ENCODE measurements at regions not wholly inside any gene's neighbourhood (a gene's known extent, or its start where the extent isn't known, plus 50 kb on each side); places are given as distances from the start of the nearest gene placed in this dataset.

DNA sequence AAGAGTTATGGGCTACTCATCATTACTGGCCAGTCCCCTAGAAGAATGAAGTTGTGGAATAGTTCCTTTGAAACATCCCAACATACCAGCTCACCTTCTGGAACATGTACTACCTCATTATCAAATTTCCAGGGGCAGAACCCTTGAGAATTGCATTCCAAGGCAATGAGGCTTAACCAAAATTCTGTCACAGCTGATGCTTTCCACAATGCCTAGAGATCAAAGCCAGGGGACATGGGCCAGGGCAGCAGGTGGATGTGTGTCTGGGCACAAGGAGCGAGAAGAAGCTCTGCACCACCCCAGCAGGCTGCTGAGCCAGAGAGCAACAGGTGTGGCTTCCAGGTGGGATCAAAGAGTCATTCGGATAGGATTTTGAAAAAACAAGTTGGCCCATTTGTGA lies 362.1 kb downstream of the EFNB2 start:
- peak; percentile 60 for DNase-seq (ENCODE audit: low spot score)

DNA sequence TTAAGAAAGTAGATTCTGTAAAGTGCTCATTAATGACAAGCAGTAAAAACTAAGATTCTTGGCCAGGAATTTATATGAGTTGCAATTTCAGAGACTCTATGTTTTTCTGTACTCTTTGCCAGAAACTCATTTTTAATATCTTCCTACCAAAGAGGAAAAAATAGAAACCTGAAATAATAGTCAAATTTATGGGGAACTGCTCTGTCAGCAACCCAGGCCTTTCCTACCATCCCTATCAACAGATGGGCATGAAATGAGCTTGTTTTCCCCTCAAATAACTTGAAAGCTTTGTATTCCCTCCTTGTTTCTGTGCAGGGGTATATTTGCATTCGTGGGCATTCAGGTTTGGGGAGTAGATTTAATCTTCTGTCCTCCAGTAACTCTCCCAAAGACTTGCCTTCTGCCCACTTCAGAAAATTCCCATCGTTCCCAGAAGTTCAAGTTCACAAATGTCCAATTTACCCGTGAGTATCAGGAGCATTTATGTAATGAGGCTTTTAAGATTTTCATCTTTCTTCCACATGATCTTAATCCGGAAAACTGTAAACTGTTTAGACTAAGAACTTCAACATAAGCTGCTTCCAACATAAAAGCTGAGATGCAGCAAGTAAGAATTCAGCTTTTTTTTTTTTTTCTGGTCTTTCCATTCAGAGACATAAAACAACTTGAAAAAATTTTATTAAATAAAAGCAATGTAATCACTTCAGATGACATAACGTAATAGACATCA lies 363.1 kb downstream of the EFNB2 start:
- DNase-seq (ENCODE audit: low spot score): no peak

GRCh38 chr13:106163426-106163825 lies 372.0 kb downstream of the EFNB2 start:
- no peak for DNase-seq (ENCODE audit: low spot score)

DNA sequence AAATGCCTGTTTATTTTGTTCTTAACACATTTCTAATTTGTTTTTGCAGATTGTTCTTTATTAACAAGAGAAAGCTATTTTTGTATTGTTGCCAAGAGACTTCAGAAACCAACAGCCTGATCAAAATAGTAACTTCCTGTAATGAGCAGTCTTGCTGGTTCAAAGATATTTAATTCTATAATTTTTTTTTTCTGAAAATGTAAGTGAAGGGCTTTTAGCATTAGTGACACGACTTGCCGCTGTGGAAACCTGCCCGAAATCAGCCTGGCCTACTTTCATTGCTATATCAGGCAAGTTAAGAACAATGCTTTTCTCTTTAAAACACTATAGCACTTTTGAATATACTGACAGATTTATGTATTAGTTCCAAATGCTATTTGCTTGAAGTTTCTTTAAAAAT lies 374.3 kb downstream of the EFNB2 start:
- DNase-seq (ENCODE audit: low spot score): no peak

DNA sequence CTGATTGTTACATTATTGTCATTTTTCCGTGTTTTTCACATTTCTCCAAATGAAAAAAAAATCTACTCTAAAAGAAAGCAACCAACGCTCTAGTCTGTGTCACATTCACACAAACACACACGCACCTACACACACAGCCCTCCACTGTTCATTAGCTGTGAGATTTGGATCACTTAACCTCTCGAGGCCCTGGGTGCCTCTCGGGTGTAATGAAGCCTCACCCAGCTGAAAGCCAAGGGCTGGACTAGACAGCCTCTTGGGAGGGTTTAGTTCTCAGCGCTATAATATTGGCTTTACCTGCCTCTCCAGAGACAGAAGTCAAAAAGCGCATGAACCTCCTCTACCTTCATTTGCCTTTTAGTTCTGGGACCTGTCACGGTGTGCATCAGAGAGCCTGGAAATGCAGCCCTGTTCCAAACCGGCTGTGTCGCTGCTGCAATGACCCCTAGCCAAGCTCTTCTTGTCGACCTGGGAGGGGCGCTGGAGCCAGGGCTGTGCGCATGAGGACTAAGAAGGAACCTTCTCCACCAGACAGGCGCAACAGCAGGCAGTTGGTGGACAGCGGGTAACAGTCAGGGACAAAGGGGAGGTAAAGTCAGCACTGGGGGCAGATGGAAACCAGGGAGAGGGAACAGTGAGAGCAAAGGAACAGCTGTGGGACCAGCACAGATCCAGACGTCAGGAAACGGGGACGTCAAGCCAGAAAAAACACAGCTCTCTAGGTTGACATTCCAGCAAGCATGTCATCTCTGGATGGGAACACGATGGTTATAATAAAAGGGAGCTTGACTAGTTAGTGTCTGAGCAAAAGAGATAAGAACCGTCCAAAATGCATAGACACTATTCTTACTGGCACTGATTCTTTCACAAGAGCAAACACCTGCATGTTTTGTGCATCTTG lies 375.9 kb downstream of the EFNB2 start:
- DNase-seq (ENCODE audit: low spot score): no peak

DNA sequence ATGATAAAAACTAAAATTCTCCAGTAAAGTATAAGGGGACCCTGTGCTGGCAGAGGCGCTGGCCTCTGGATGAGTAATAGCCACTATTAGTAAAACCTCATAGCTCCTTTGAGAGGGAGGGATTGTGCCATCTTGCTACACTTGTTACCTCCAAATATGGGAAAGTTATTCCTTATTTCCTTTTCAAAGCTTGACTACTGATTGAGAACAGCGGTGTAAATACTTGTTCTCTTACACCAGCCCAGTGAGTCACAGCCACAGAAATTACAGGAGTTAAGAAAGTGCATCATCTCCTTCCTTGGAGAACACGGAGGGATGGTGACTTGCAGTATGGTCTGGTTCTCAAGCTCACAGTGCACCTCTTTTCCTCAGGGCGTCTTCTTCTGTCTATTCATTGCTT lies 379.0 kb downstream of the EFNB2 start:
- DNase-seq (ENCODE audit: low spot score): peak; percentile 9

DNA sequence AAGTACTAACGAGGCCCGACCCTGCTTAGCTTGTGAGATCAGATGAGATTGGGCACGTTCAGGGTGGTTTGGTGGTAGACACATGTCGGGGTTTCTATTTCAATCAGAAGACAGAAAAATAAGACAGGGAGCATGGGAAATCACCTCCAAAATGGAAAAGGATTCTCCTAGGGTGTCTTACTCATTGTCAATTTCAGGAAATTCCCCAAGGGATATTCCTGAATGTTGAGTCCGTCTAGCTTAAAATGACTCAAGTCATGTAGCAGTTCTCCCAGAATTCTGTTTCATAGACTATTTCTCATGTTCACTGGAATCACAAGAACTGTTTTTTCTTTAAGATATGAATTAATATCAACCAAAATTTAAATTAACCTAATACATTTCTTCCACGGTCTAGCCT lies 380.1 kb downstream of the EFNB2 start:
- no peak for DNase-seq (ENCODE audit: low spot score)

DNA sequence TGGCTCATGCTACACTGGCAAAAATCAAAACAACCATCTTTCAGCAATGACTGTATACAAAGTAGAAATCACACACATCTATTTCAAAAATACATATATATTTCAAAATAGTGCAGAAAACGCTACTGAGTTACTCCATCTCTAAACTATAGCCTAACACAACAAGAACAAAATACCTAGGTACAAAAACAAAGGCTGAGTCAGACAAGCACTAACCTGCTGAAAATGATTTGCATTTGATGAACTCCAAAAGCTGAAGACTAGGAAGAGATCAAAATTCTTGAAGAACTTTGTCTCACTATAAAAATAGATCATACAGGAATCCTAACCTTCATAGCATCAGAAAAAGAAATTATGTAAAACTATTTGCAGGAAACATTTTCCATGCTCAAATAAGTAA lies 381.6 kb downstream of the EFNB2 start:
- DNase-seq (ENCODE audit: low spot score): no peak

DNA sequence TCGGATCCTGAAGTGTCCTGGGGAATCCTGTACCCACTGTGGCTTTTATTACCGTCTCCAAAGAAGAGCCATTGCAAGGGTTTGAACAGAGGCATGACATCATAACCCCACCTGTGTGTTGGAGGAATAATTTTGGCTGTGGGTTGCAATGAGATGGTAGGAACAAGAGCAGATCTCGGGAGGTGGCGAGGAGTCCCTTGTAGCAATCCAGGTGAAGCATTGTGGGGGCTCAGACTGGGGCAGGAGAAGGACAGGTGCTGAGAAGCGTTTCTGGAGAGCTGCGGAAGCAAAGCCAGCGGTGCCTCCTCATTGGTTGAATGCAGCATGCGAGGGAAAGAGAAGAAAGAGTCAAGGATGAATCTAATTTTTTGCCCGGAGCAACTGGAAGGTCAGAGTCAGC lies 382.4 kb downstream of the EFNB2 start:
- no peak for DNase-seq (ENCODE audit: low spot score)

- peak; percentile 77 for DNase-seq (ENCODE audit: low spot score)
Observed at GRCh38 chr13:106152047-106152446, 383.4 kb downstream of the EFNB2 start.

DNA sequence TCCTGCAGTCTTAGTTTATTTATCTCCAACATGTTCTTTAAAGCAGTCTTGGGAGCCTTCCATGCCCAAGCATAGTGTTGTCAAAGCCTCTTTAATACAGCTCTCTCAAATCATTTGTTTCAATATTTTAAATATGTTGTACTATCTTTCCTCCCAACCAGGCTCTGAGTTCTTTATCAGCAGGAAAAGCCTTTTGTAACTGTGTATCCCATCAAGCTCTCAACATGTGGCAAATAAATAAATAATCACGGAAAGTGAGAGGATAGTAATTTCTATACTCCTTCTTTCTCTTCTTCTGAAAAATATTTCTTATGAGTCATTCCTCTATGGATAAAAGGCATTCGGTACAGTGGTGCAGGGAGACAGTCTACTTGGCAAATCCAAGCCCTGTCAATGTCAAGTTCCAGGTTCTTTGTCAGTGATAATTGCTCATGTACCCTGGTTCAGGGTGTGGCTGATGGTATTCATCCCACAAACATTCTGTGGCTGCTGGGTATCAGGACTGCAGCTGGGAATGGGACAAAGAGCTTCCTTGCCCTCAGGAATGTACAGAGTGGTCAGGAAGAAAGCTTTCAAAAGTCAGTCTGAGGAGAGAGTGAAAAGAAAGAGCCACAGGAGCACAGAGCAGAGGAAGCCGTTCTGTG lies 384.3 kb downstream of the EFNB2 start:
- peak; percentile 97 for DNase-seq (ENCODE audit: low spot score)

DNA sequence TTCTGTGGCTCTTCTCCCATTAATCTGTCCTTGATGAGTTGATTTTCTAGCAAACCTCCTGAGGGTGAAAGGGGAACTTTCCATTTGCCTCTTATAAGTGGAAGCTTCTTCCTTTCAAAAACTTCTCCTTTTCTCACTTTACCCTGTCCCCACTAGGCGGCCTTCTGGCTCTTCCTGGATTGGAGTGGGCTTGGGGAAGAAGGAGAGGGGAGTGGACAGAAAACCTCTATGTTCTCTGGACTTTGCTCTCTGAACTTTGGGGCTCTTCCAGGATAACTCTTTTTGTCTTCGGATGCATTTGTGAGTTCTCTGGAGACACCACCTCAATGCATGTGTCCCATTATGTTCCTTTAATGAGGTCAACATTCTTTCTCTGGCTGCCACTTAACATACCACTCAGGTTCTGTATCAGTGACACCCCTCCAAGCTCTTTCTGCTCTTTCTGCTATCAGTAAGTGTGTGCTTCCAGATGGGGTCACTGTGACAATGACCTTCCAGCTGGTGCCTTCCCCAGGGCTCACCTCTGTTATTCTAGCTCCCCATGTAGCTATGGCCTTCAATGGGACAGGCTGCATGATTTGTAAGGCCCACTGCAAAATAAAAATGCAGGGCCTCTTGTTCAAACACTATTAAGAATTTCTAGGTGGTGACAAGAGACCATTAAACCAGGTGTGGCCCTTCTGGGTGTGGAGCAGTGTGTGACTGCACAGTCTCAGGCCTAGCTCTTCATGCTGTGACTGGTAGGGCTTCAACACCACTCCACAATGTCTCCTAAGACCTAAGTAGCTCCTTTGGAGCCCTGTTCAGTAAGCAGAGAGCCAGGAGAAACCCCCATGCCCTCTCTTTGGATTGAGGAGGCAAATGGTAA lies 389.2 kb downstream of the EFNB2 start:
- peak; percentile 72 for DNase-seq (ENCODE audit: low spot score)

DNA sequence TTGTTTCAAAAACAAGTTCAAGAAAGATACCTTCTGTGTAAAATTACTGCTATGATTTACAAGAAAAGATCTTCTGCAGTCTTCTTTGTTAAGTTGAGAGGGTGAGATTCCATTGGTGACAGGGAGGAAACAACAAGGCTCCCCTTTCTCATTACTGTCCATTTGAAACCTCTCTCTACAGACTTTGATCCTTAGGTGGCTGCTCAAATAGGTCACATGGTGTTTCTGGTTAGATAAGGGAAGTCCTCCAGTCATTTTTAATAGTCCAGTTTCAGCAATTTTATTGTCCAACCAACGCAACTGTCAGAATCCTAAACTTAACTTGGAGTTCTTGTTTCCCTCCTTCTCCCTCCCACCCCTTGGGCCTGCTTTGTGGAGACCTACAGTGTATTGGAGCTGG lies 390.4 kb downstream of the EFNB2 start:
- DNase-seq (ENCODE audit: low spot score): no peak

DNA sequence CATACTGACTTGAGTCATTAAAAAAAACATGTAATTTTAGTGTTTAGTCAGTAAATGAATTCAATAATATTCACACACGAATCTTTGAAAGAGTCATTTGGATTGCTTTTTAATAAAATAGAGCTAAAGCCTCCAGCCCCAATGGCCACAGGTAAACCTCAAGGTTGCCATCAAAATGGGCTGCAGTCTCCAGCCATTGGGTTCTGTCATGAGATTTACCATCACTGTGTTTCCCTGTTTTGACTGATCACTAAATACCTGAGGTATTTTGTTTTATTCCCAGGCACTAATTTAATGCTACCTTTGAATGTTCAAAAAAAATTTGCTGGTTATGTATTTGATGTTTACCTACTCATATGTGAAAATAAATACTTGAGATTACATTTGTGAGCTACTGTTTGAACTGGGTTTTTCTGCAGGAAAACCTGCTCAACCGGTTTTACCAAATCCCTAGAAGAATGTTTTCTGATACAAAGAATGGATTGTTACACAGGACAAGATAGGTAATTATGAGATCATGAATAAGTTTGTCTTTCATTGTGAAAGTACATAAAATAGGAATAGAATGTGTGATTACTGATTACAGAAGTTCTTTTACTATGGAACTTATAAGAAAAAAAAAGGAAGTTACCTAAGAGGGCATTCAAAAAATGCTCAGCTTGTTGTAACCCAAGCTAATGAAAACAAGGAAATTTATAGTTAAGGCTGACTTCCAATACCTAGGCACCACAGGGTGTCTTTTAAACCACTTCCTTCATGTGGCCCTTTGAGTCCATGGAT lies 391.3 kb downstream of the EFNB2 start:
- no peak for DNase-seq (ENCODE audit: low spot score)

DNA sequence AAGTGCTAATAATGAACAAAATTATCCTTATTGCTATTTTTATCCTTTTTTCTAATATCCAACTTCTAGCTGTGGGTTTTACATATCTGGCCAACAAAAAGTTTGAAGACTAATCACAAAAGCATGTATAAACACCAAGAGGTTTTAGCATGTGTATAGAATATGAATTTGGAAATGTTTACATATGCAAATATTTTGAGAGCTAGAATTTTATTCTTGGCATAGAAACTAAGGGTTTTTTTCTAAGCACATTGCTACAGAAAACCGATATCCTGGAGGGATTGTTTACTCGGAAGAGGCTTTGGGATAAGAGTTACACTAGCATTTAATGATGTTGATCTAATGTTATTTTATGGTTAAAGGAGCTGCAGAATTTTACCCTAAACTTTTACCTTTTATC lies 392.1 kb downstream of the EFNB2 start:
- DNase-seq (ENCODE audit: low spot score): no peak

GRCh38 chr13:106140476-106140875 lies 395.0 kb downstream of the EFNB2 start:
- DNase-seq (ENCODE audit: low spot score): no peak

DNA sequence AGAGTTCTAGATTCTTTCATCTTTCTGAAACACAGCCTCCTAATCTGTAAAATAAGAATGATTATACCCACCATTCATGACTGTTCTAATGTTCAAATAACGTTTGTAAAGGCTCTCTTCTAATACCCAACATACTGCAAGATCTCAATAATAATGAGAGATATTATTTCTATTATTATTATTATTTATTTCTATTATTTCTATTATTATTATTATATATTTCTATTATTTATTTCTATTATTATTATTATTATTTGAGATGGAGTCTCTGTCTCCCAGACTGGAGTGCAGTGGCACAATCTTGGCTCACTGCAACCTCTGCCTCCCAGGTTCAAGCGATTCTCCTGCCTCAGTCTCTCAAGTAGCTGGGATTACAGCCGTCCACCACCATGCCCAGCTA lies 395.5 kb downstream of the EFNB2 start:
- DNase-seq (ENCODE audit: low spot score): no peak

DNA sequence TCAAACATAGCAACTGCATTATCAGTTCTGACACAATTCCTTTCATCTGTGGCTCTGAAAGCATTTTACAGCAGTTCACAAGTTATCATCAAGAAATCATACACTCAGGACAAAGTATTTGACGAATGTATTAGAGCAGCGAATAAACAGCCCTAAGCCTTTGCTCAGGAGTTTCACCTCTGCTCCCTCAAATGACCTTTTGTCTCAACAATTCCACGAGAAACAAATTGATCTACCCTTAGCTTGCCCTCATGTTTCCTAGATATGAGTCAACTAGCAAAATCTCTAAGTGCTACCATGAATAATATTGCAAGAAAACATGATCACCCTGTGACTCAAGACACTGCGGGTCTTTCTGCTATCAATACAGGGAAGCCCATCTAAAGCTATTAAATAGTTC lies 396.1 kb downstream of the EFNB2 start:
- no peak for DNase-seq (ENCODE audit: low spot score)

DNA sequence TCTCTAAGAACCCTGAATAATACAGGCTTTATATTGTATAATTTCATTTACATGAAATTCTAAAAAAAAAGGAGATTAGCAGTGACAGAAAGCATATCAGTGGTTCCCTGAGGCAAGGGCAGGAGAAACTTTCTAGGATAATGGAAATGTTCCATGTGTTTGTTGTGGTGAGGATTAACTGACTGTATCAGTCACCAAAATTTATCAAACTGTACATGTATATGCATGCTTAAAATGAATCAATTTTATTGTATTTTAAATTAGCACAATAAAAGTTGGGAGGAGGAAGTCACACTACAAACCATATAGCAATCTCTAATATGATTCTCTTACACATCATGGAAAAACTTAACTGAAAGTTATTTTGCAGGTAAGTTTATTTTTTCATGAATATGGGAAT lies 396.8 kb downstream of the EFNB2 start:
- no peak for DNase-seq (ENCODE audit: low spot score)

DNA sequence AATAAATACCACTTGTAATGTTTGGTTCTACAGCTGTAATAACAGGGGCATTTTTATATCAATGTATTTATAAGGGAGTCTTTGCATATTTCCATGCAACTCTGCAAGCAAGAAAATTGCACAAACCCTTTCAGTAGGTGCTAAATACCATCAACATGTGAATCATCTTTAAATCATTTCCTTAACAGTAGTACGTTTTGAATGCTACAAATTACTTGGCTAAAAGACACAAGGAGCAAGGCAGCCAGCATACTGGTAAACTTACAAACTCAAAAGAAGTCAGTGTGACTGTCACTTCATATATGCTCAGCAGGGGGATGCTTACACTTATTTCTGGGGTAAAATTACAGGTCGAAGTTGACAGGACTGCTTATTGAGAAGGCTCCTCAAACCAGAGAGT lies 402.4 kb downstream of the EFNB2 start:
- DNase-seq (ENCODE audit: low spot score): no peak

DNA sequence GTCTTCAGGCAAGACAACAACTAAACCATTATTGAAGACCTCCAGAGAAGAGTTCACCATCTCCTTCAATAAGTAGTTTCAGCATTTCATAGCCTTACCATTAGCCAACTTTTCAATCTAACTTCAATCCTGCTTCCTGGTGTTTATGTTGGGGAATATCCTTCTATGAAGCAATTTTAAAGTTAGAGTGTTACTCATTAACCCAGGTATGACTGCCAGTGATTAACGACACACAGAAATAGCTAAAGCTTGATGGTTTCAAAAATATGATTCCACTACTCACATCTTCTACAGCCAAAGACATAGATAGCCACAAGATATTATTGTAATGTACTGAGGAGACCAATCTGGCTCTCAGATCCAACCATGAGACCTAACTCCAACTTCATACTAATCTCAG lies 403.2 kb downstream of the EFNB2 start:
- no peak for DNase-seq (ENCODE audit: low spot score)

All from SW480 (cell line).